ENCODE measurements at regions not wholly inside any gene's neighbourhood (a gene's known extent, or its start where the extent isn't known, plus 50 kb on each side); places are given as distances from the start of the nearest gene placed in this dataset.

DNA sequence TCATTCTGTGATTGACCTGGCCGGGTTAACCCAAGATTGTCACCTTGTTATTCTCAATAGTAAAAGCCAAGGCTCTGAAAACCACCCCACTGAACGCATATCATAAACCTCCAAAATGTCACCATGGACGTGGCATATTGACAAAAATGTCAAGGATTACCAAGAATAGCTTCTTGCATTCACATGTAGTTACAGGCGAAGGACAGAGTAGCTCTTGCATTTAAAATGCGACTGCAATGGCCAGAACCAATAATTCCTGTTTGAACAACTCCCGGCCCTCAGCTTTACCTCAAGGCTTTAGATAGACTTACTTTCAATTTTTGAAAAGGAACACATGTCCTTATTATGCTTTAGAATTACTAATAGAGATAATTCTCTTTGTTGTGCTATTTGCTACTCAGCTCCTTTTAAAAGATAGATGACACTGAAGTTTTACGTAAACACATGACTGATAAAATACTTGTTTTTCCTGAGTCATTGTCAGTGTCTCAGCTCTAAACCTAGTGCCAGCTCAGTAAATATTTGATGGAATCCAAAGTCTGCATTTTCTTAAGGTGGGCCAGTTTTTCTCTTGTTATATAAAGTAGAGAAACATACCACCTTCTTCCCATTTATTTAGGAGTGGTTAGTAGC is 66.3 kb downstream of the CLDN34 start:
- DNase-seq (ENCODE audit: low spot score) = no peak
- Histone ChIP-seq H3K4me3 (ENCODE audit: low read depth, low read length, poor library complexity, severe bottlenecking) (no peak overlapping the region), H3K36me3 (ENCODE audit: insufficient read depth, low read length, poor library complexity, severe bottlenecking) (no peaks in the 10 kb centered on the region), H3K27ac (ENCODE audit: low read depth, low read length, poor library complexity, severe bottlenecking) (no peak overlapping the region), H3K27me3 (replicated peaks; ENCODE audit: insufficient read depth, low read depth, low read length, poor library complexity) (no peaks in the 10 kb centered on the region), H3K9me3 (ENCODE audit: low read depth, low read length, poor library complexity, severe bottlenecking) (no peaks in the 10 kb centered on the region), H3K4me1 (ENCODE audit: insufficient read depth, low read length, poor library complexity, severe bottlenecking) (peaks cover 3% of the 10 kb centered on the region)
- ChIA-PET CTCF (no interaction called here), POLR2A (ENCODE audit: low non-redundant PET) (no interaction called here)
- BruUV-seq (replicated peaks) = no TSS peak
- intact Hi-C loops (cut with micrococcal nuclease; ENCODE audit: unreplicated experiment) = no loop called here
- TF ChIP-seq, protein P1, sequence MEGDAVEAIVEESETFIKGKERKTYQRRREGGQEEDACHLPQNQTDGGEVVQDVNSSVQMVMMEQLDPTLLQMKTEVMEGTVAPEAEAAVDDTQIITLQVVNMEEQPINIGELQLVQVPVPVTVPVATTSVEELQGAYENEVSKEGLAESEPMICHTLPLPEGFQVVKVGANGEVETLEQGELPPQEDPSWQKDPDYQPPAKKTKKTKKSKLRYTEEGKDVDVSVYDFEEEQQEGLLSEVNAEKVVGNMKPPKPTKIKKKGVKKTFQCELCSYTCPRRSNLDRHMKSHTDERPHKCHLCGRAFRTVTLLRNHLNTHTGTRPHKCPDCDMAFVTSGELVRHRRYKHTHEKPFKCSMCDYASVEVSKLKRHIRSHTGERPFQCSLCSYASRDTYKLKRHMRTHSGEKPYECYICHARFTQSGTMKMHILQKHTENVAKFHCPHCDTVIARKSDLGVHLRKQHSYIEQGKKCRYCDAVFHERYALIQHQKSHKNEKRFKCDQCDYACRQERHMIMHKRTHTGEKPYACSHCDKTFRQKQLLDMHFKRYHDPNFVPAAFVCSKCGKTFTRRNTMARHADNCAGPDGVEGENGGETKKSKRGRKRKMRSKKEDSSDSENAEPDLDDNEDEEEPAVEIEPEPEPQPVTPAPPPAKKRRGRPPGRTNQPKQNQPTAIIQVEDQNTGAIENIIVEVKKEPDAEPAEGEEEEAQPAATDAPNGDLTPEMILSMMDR (conservative IDR thresholded peaks at IDR 0.05; ENCODE audit: low read depth, low read length) = no peak
- no peak for TF ChIP-seq EZH2 (IDR thresholded peaks at IDR 0.05; ENCODE audit: borderline replicate concordance, low read depth, low read length, poor library complexity, severe bottlenecking)

- no TSS peak for BruUV-seq (replicated peaks)
- Histone ChIP-seq H3K4me1 (ENCODE audit: insufficient read depth, low read length, poor library complexity, severe bottlenecking) (peaks cover 3% of the 10 kb centered on the region), H3K27ac (ENCODE audit: low read depth, low read length, poor library complexity, severe bottlenecking) (no peak overlapping the region), H3K36me3 (ENCODE audit: insufficient read depth, low read length, poor library complexity, severe bottlenecking) (no peaks in the 10 kb centered on the region), H3K27me3 (replicated peaks; ENCODE audit: insufficient read depth, low read depth, low read length, poor library complexity) (no peaks in the 10 kb centered on the region), H3K4me3 (ENCODE audit: low read depth, low read length, poor library complexity, severe bottlenecking) (no peak overlapping the region), H3K9me3 (ENCODE audit: low read depth, low read length, poor library complexity, severe bottlenecking) (no peaks in the 10 kb centered on the region)
- ChIA-PET POLR2A (ENCODE audit: low non-redundant PET) (no interaction called here), CTCF (no interaction called here)
- intact Hi-C loops (cut with micrococcal nuclease; ENCODE audit: unreplicated experiment) = no loop called here
- TF ChIP-seq, protein P1 (conservative IDR thresholded peaks at IDR 0.05; ENCODE audit: low read depth, low read length) = no peak
- TF ChIP-seq EZH2 (IDR thresholded peaks at IDR 0.05; ENCODE audit: borderline replicate concordance, low read depth, low read length, poor library complexity, severe bottlenecking) = no peak
- no peak for DNase-seq (ENCODE audit: low spot score)
Measured at GRCh38 chrX:10034740-10035260, 67.6 kb downstream of the CLDN34 start.

DNA sequence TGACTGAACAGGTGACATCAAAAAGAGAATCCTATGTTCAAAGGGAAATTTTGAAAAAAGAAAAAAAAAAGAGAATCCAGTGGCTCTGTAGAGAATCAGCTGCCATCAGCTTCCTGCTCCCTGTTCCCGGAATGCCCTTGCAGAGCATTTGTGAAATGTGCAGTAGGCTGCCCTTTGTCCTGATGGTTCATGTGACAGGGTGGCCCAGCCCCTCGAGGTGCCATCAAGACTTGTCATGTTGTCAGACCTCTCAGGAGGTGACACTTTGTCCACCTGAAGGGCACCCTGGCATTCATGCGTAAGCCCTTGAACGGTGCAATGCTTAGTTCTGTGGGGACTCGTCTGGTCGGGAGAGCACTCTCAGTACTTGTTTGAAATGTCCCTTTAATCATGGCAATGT is 71.4 kb downstream of the CLDN34 start:
- intact Hi-C loops (cut with micrococcal nuclease; ENCODE audit: unreplicated experiment) = no loop called here

More for the DNA sequence above, 71.4 kb downstream of the CLDN34 start:
- CTCF ChIA-PET = no interaction called here
- no peaks in the 10 kb centered on the region for H3K36me3 ChIP-seq (ENCODE audit: insufficient read depth, low read length, poor library complexity, severe bottlenecking)
- no peaks in the 10 kb centered on the region for H3K27me3 ChIP-seq (replicated peaks; ENCODE audit: insufficient read depth, low read depth, low read length, poor library complexity)
- BruUV-seq (replicated peaks) = no TSS peak
- POLR2A ChIA-PET (ENCODE audit: low non-redundant PET) = no interaction called here
- no peaks in the 10 kb centered on the region for H3K9me3 ChIP-seq (ENCODE audit: low read depth, low read length, poor library complexity, severe bottlenecking)
- TF ChIP-seq, protein P1 (conservative IDR thresholded peaks at IDR 0.05; ENCODE audit: low read depth, low read length) = no peak
- DNase-seq (ENCODE audit: low spot score) = no peak
- H3K4me1 ChIP-seq (ENCODE audit: insufficient read depth, low read length, poor library complexity, severe bottlenecking) = peaks cover 14% of the 10 kb centered on the region
- no peak overlapping the region for H3K4me3 ChIP-seq (ENCODE audit: low read depth, low read length, poor library complexity, severe bottlenecking)
- no peak overlapping the region for H3K27ac ChIP-seq (ENCODE audit: low read depth, low read length, poor library complexity, severe bottlenecking)

Measured in A673 (cell line).